ENCODE measurements at regions not wholly inside any gene's neighbourhood (a gene's known extent, or its start where the extent isn't known, plus 50 kb on each side); places are given as distances from the start of the nearest gene placed in this dataset.

GRCh38 chr18:7329016-7329415, 98.1 kb downstream of the LRRC30 start:
- TF ChIP-seq, protein P1, sequence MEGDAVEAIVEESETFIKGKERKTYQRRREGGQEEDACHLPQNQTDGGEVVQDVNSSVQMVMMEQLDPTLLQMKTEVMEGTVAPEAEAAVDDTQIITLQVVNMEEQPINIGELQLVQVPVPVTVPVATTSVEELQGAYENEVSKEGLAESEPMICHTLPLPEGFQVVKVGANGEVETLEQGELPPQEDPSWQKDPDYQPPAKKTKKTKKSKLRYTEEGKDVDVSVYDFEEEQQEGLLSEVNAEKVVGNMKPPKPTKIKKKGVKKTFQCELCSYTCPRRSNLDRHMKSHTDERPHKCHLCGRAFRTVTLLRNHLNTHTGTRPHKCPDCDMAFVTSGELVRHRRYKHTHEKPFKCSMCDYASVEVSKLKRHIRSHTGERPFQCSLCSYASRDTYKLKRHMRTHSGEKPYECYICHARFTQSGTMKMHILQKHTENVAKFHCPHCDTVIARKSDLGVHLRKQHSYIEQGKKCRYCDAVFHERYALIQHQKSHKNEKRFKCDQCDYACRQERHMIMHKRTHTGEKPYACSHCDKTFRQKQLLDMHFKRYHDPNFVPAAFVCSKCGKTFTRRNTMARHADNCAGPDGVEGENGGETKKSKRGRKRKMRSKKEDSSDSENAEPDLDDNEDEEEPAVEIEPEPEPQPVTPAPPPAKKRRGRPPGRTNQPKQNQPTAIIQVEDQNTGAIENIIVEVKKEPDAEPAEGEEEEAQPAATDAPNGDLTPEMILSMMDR (IDR thresholded peaks at IDR 0.05) = no peak
- TF ChIP-seq POLR2AphosphoS5 (IDR thresholded peaks at IDR 0.05) (no peak), POLR2A (IDR thresholded peaks at IDR 0.05) (no peak)

Data from gastroesophageal sphincter (tissue), 3 donors.